ENCODE measurements at regions not wholly inside any gene's neighbourhood (a gene's known extent, or its start where the extent isn't known, plus 50 kb on each side); places are given as distances from the start of the nearest gene placed in this dataset.

- Histone ChIP-seq H3K27me3 (ENCODE audit: insufficient read depth in 3 of 3, low read length in 2 of 3) (peaks cover 0 to 31% (median 3%) of the 10 kb centered on the region in 3 donors), H3K9me3 (no peaks in the 10 kb centered on the region), H3K4me1 (no peaks in the 10 kb centered on the region), H3K4me3 (no peak overlapping the region), H3K27ac (no peak overlapping the region), H3K36me3 (ENCODE audit: insufficient read depth in 1 of 2, low read depth in 1 of 2) (no peaks in the 10 kb centered on the region)
- no peak for DNase-seq
- TF ChIP-seq, protein P1, sequence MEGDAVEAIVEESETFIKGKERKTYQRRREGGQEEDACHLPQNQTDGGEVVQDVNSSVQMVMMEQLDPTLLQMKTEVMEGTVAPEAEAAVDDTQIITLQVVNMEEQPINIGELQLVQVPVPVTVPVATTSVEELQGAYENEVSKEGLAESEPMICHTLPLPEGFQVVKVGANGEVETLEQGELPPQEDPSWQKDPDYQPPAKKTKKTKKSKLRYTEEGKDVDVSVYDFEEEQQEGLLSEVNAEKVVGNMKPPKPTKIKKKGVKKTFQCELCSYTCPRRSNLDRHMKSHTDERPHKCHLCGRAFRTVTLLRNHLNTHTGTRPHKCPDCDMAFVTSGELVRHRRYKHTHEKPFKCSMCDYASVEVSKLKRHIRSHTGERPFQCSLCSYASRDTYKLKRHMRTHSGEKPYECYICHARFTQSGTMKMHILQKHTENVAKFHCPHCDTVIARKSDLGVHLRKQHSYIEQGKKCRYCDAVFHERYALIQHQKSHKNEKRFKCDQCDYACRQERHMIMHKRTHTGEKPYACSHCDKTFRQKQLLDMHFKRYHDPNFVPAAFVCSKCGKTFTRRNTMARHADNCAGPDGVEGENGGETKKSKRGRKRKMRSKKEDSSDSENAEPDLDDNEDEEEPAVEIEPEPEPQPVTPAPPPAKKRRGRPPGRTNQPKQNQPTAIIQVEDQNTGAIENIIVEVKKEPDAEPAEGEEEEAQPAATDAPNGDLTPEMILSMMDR (IDR thresholded peaks at IDR 0.05) = no peak
- no peak for ATAC-seq
- intact Hi-C loops (cut with DNase I) = loop anchor here in 1 of 2 donors (10.0 kb wide), 1 partner anchor 623 kb away; no protein-coding TSS in a partner anchor
- 51 to 85% (median 62%) methylated on average over 2 of the region's 2 CpGs for WGBS, 3 donors
Measured at GRCh38 chr18:55857409-55857808, 269.4 kb upstream of the TCF4 start.

GRCh38 chr18:55856679-55857078 lies 268.7 kb upstream of the TCF4 start:
- no peak overlapping the region for H3K4me3 ChIP-seq
- TF ChIP-seq, protein P1 (IDR thresholded peaks at IDR 0.05) = no peak
- no peak overlapping the region for H3K27ac ChIP-seq
- H3K27me3 ChIP-seq (ENCODE audit: insufficient read depth in 3 of 3, low read length in 2 of 3) = peaks cover 0 to 26% (median 3%) of the 10 kb centered on the region in 3 donors
- no peaks in the 10 kb centered on the region for H3K4me1 ChIP-seq
- DNase-seq (no peak), ATAC-seq (no peak)
- no peaks in the 10 kb centered on the region for H3K9me3 ChIP-seq
- H3K36me3 ChIP-seq (ENCODE audit: insufficient read depth in 1 of 2, low read depth in 1 of 2) = no peaks in the 10 kb centered on the region
- intact Hi-C loops (cut with DNase I) = loop anchor here in 1 of 2 donors (10.0 kb wide), 1 partner anchor 622 kb away; no protein-coding TSS in a partner anchor

GRCh38 chr18:55856229-55856628 lies 268.2 kb upstream of the TCF4 start:
- Histone ChIP-seq H3K9me3 (no peaks in the 10 kb centered on the region), H3K36me3 (ENCODE audit: insufficient read depth in 1 of 2, low read depth in 1 of 2) (no peaks in the 10 kb centered on the region), H3K4me3 (no peak overlapping the region), H3K4me1 (no peaks in the 10 kb centered on the region), H3K27ac (no peak overlapping the region), H3K27me3 (ENCODE audit: insufficient read depth in 3 of 3, low read length in 2 of 3) (peaks cover 0 to 23% (median 3%) of the 10 kb centered on the region in 3 donors)
- DNase-seq (no peak), ATAC-seq (no peak)
- WGBS, 3 donors = 78 to 84% (median 81%) methylated on average over 2 of the region's 2 CpGs
- TF ChIP-seq, protein P1 (IDR thresholded peaks at IDR 0.05) = no peak
- intact Hi-C loops (cut with DNase I) = loop anchor here in 1 of 2 donors (10.0 kb wide), 1 partner anchor 621 kb away; no protein-coding TSS in a partner anchor

GRCh38 chr18:55853268-55853667 lies 265.3 kb upstream of the TCF4 start:
- WGBS, 3 donors = 93 to 94% (median 93%) methylated on average over 3 of the region's 3 CpGs
- no peaks in the 10 kb centered on the region for H3K9me3 ChIP-seq
- DNase-seq = no peak
- no peak overlapping the region for H3K4me3 ChIP-seq
- no peak for ATAC-seq
- intact Hi-C loops (cut with DNase I) = loop anchor here in 1 of 2 donors (10.0 kb wide), 1 partner anchor 618 kb away; no protein-coding TSS in a partner anchor
- TF ChIP-seq, protein P1 (IDR thresholded peaks at IDR 0.05) = no peak
- peaks cover 0 to 14% (median 2%) of the 10 kb centered on the region in 3 donors for H3K27me3 ChIP-seq (ENCODE audit: insufficient read depth in 3 of 3, low read length in 2 of 3)
- no peak overlapping the region for H3K27ac ChIP-seq
- no peaks in the 10 kb centered on the region for H3K4me1 ChIP-seq
- no peaks in the 10 kb centered on the region for H3K36me3 ChIP-seq (ENCODE audit: insufficient read depth in 1 of 2, low read depth in 1 of 2)

DNA sequence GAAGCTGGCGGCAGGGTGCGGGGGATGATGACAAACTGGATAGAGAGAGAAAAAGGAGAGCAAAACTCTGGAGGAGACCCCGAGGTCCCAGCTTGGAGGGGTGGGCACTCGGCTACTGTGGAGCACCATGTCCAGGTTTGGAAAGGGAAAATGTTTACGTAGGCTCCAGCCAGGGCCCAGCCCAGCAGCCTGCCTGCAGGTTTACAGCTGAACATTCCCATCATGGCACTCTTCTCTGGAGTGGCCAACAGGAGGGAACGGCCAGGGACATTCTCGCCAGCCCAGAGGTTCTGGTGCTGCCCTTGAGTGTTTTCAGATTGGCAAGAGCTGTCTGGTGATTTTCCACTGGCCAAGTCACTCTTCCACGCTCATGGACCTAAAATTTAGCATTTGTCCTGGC lies 262.9 kb upstream of the TCF4 start:
- intact Hi-C loops (cut with DNase I) = loop anchor here in 1 of 2 donors (10.0 kb wide), 1 partner anchor 616 kb away; no protein-coding TSS in a partner anchor
- no peaks in the 10 kb centered on the region for H3K27me3 ChIP-seq (ENCODE audit: insufficient read depth in 3 of 3, low read length in 2 of 3)
- no peak overlapping the region for H3K4me3 ChIP-seq
- H3K27ac ChIP-seq = no peak overlapping the region
- H3K36me3 ChIP-seq (ENCODE audit: insufficient read depth in 1 of 2, low read depth in 1 of 2) = no peaks in the 10 kb centered on the region
- WGBS, 3 donors = 40 to 64% (median 47%) methylated on average over 8 of the region's 8 CpGs
- H3K9me3 ChIP-seq = no peaks in the 10 kb centered on the region
- no peak for ATAC-seq
- H3K4me1 ChIP-seq = no peaks in the 10 kb centered on the region
- TF ChIP-seq, protein P1 (IDR thresholded peaks at IDR 0.05) = no peak
- no peak for DNase-seq

All from psoas muscle (tissue), 7 donors.